ENCODE measurements at regions not wholly inside any gene's neighbourhood (a gene's known extent, or its start where the extent isn't known, plus 50 kb on each side); places are given as distances from the start of the nearest gene placed in this dataset.

DNA sequence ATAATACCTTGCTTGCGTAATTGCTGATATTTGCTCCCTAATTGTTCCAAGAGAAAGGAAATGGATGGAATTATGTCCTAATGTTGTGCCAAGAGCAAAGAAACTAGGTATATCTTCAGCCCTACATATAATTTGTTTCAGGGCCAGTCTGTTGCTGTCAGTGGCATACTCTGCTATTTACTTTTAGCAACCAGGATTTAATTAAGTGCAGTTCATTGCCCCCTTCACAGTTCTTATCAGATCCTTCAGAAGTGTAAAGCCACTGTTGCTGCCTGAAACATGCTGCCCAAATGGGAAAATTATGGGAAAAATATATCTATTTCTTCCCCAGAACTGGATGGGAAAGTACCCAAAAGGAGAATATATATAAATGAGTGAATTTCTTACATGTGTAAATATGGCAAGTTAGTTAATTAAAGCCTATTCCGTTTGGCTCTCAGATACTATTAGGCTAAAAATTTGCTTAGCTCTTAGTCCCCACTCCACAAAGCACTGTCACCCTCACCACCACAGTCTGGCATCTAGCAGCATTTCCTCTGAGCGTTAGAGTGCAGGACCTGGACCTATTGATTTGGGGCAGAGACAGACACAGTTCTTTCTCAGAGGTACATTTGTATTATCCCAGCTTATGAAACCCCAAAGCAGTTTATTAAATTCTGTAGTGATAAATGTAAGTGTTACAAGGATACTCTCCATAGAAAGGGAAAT lies 72.8 kb upstream of the DTNA start:
- in situ Hi-C loops (cut with MboI; ENCODE audit: low sequenced_read_pairs, unreplicated experiment), result no loop called here

DNA sequence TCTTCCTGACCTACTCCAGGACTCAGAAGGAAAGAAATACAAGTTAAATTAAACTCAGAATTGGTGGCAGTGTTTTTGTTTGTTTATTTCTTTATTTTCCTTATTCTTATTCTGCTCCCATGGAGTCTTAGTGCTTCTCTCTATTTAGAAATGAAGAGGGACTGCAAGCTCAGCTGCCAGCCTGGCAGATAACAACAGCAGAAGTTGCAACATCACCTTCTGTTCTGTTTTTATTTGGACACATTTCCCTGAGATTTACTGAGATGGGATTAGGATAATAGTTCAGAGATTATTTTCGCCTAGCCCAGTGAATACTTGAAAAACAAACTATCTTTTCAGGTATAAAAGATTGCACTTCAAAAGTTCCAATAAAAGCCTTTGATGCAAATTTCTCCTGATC lies 70.4 kb upstream of the DTNA start:
- in situ Hi-C loops (cut with MboI; ENCODE audit: low sequenced_read_pairs, unreplicated experiment), result no loop called here
- DNase-seq (ENCODE audit: low spot score), result no peak
- TF ChIP-seq, protein P1, sequence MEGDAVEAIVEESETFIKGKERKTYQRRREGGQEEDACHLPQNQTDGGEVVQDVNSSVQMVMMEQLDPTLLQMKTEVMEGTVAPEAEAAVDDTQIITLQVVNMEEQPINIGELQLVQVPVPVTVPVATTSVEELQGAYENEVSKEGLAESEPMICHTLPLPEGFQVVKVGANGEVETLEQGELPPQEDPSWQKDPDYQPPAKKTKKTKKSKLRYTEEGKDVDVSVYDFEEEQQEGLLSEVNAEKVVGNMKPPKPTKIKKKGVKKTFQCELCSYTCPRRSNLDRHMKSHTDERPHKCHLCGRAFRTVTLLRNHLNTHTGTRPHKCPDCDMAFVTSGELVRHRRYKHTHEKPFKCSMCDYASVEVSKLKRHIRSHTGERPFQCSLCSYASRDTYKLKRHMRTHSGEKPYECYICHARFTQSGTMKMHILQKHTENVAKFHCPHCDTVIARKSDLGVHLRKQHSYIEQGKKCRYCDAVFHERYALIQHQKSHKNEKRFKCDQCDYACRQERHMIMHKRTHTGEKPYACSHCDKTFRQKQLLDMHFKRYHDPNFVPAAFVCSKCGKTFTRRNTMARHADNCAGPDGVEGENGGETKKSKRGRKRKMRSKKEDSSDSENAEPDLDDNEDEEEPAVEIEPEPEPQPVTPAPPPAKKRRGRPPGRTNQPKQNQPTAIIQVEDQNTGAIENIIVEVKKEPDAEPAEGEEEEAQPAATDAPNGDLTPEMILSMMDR (IDR thresholded peaks at IDR 0.05; ENCODE audit: borderline replicate concordance, control extremely low read depth, extremely low read depth, insufficient read depth, missing control alignments), result no peak

More for the DNA sequence above, 72.8 kb upstream of the DTNA start:
- TF ChIP-seq, protein P1 (IDR thresholded peaks at IDR 0.05; ENCODE audit: borderline replicate concordance, control extremely low read depth, extremely low read depth, insufficient read depth, missing control alignments), result no peak
- no peak for DNase-seq (ENCODE audit: low spot score)

DNA sequence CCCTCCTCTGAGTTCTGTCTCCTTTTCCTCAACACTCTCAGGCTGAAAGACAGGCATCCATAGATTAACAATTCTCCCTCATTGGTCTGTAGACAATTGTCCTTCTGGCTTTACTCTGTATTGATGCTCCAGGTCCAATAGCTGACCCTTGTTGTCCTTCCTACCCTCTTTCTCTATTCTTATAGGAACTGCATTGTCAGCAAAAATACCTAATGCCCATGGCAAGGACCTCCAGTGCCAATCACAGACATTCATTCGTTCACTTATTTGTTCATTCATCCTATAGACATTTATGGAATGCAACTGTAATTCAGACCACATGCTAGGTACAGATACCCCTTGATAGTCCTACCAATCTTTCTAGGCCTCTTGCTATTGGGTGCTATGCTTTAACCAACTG lies 69.8 kb upstream of the DTNA start:
- in situ Hi-C loops (cut with MboI; ENCODE audit: low sequenced_read_pairs, unreplicated experiment), result no loop called here
- TF ChIP-seq, protein P1 (IDR thresholded peaks at IDR 0.05; ENCODE audit: borderline replicate concordance, control extremely low read depth, extremely low read depth, insufficient read depth, missing control alignments), result no peak
- DNase-seq (ENCODE audit: low spot score), result no peak

DNA sequence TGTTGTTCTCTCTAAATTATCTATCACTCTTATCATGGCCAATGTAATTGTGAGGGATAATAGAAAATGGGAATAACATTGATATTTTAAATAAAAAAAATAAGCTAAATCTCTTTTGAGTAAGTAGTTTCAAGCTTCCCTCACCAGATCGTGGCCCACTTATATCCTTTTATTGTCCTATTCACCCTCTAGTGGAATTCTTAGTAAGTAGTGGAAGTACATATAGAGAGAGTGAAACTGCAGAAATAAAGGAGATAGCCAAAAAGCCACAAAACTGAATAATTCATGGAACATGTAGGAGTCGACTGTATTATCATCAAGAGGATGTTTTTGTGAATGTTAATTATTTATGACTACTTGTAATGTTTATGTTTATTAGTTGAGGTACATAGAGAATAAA lies 66.1 kb upstream of the DTNA start:
- no peak for DNase-seq (ENCODE audit: low spot score)
- in situ Hi-C loops (cut with MboI; ENCODE audit: low sequenced_read_pairs, unreplicated experiment), result no loop called here
- TF ChIP-seq, protein P1 (IDR thresholded peaks at IDR 0.05; ENCODE audit: borderline replicate concordance, control extremely low read depth, extremely low read depth, insufficient read depth, missing control alignments), result no peak

DNA sequence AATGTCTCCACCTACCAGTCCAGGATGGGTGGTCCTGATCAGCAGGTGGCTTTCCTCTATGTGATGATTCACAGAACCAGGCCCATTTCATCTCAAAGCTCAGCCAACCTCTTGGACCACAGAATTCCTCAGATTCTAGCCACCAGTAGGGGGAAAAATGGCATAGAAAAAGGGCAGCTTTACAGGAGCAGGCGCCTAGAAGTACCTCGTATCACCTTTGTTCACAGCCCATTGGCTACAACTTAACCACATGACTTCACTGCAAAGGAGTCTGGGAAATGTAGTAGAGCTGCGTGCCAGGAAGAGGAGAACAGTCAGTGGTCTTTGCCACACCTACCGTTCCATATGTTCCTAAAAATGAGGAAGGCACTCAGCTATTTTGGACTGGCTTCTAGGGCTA lies 62.8 kb upstream of the DTNA start:
- in situ Hi-C loops (cut with MboI; ENCODE audit: low sequenced_read_pairs, unreplicated experiment), result no loop called here
- TF ChIP-seq, protein P1 (IDR thresholded peaks at IDR 0.05; ENCODE audit: borderline replicate concordance, control extremely low read depth, extremely low read depth, insufficient read depth, missing control alignments), result no peak
- no peak for DNase-seq (ENCODE audit: low spot score)

DNA sequence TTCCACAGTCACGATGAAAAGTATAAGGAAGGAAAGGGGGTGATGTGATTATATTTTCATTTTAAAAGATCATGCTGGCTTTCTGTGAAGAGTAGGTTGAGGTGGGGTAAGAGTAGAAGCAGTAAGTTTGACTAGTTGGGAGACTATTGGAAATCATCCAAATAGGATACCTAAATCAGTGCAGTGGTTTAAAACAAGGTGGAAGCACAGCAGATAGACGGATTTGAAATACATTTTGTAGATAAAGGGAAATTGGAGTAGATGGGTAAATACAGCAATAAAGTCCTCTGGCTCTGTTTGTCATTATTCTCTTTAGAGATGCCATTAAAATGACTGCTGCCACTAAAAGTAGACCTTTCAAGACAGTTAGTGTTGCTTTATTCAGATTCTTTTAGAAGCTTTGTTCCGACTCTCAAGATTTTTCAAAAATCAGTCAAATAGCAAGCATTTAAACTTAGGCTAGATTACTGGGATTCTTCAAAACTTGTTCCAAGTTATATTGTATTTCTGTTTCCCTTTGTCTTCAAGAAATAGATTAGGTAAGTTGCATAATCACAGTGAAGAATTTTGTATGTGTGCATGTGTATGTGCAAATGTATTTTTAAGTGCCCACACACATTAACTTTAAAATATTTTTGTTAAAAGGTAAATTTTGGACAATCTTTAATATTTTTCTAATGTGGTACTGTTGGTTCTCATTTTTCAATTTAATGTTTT lies 61.7 kb upstream of the DTNA start:
- TF ChIP-seq, protein P1 (IDR thresholded peaks at IDR 0.05; ENCODE audit: borderline replicate concordance, control extremely low read depth, extremely low read depth, insufficient read depth, missing control alignments), result no peak
- DNase-seq (ENCODE audit: low spot score), result no peak
- in situ Hi-C loops (cut with MboI; ENCODE audit: low sequenced_read_pairs, unreplicated experiment), result no loop called here
